Activated CD8-positive, alpha-beta memory T cell treated with anti-CD3 and anti-CD28 coated beads, Interleukin-2, amount 10 ng/mL, durations not matched to agents 7 days and 5 days (primary cell): ENCODE measurements at regions not wholly inside any gene's neighbourhood (a gene's known extent, or its start where the extent isn't known, plus 50 kb on each side); places are given as distances from the start of the nearest gene placed in this dataset.
"Not testable (repeated sequence)": the region's sequence is repeated elsewhere in the genome, so short reads cannot be mapped to it uniquely, and the experiment has no call there.

Experiments
- ATAC-seq: fragments of 150-1000 bp; cut with Tn5 transposase; one replicate; pipeline ENCODE4 v1.10.0; 2021; ENCODE audit warnings: moderate library complexity
- CTCF ChIA-PET: fragments of 350-600 bp; sonication (Branson Sonifier 250); formaldehyde crosslinking; loops from one replicate; lab custom pipeline; 2021; ENCODE audit warnings: antibody characterized with exemption; lab: Charles Lee
- DNase-seq: peaks from one replicate; pipeline ENCODE4 v3.0.0-alpha.2; 2020
- H3K27ac Mint-ChIP-seq: one replicate; pipeline ENCODE4 v1.8.0; 2021; ENCODE audit warnings: mild to moderate bottlenecking, mixed read lengths
- H3K27me3 Mint-ChIP-seq: one replicate; pipeline ENCODE4 v1.8.0; 2021; ENCODE audit warnings: mixed read lengths
- H3K36me3 Mint-ChIP-seq: one replicate; pipeline ENCODE4 v1.8.0; 2021; ENCODE audit warnings: mild to moderate bottlenecking, mixed read lengths
- H3K4me1 Mint-ChIP-seq: one replicate; pipeline ENCODE4 v1.8.0; 2021; ENCODE audit warnings: mixed read lengths
- H3K4me3 Mint-ChIP-seq: one replicate; pipeline ENCODE4 v1.8.0; 2021; ENCODE audit warnings: mild to moderate bottlenecking, moderate library complexity, mixed read lengths
- H3K9me3 Mint-ChIP-seq: one replicate; pipeline ENCODE4 v1.8.0; 2022; ENCODE audit warnings: low read depth, mixed read lengths

DNA sequence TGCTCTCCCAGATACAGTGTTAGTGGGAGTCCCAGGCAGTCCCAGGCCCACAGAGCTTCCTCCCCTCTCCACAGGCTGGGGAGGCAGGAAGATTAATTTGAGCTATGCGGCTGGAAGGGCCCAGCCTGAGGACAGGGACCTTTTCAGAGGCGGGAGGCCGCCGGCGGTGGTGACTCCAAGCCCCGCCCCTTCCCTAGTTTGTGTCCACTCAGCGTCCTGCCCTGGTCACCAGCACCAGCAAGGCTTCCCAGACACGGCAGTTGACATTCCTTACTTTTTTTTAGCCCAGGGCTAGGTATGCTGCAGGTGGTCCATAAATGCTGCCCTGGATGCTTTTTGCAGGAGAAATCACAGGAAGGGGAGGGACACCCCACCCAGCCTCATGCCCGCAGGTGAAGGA, 67.7 kb upstream of the LRPAP1 start:
- CTCF ChIA-PET: no interaction called here
- DNase-seq (no peak), ATAC-seq (no peak)
- Mint-ChIP-seq H3K4me1 (no peaks in the 10 kb centered on the region), H3K9me3 (no peaks in the 10 kb centered on the region), H3K27me3 (no peaks in the 10 kb centered on the region), H3K4me3 (no peak overlapping the region), H3K27ac (no peak overlapping the region), H3K36me3 (no peaks in the 10 kb centered on the region)

DNA sequence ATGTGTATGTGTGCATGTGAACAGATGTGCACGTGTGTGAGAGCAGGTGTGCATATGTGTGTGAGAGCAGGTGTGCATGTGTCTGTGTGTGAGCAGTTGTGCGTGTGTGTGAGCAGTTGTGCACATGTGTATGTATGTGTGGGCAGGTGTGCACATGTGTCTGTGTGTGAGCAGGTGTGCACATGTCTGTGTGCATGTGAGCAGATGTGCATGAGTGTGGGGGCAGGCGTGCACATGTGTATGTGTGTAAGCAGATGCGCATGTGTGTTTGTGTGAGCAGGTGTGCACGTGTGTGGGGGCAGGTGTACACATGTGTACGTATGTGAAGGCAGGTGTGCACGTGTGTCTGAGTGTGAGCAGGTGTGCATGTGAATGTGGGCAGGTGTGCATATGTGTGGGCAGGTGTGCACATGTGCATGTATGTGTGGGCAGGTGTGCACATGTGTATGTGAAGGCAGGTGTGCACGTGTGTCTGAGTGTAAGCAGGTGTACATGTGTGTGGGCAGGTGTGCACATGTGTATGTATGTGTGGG, 66.5 kb upstream of the LRPAP1 start:
- no peaks in the 10 kb centered on the region for H3K36me3 Mint-ChIP-seq
- H3K27ac Mint-ChIP-seq: no peak overlapping the region
- DNase-seq: no peak
- peaks cover under 1% of the 10 kb centered on the region for H3K27me3 Mint-ChIP-seq
- CTCF ChIA-PET: no interaction called here
- ATAC-seq: no peak
- H3K4me3 Mint-ChIP-seq: no peak overlapping the region
- H3K4me1 Mint-ChIP-seq: no peaks in the 10 kb centered on the region
- no peaks in the 10 kb centered on the region for H3K9me3 Mint-ChIP-seq

GRCh38 chr4:3597896-3598505, 65.8 kb upstream of the LRPAP1 start:
- H3K27ac Mint-ChIP-seq, H3K4me1 Mint-ChIP-seq, H3K4me3 Mint-ChIP-seq, H3K9me3 Mint-ChIP-seq, H3K27me3 Mint-ChIP-seq, ATAC-seq, CTCF ChIA-PET, H3K36me3 Mint-ChIP-seq, DNase-seq: not testable (repeated sequence)

- H3K27ac Mint-ChIP-seq, ATAC-seq, H3K4me3 Mint-ChIP-seq, H3K36me3 Mint-ChIP-seq, H3K27me3 Mint-ChIP-seq, DNase-seq, CTCF ChIA-PET, H3K9me3 Mint-ChIP-seq, H3K4me1 Mint-ChIP-seq: not testable (repeated sequence)
Observed at GRCh38 chr4:3596957-3597733, 64.9 kb upstream of the LRPAP1 start.

GRCh38 chr4:3595627-3596291, 63.5 kb upstream of the LRPAP1 start:
- CTCF ChIA-PET, H3K4me1 Mint-ChIP-seq, H3K36me3 Mint-ChIP-seq, H3K27ac Mint-ChIP-seq, H3K9me3 Mint-ChIP-seq, H3K4me3 Mint-ChIP-seq, H3K27me3 Mint-ChIP-seq, ATAC-seq, DNase-seq: not testable (repeated sequence)

GRCh38 chr4:3594751-3595150, 62.5 kb upstream of the LRPAP1 start:
- H3K36me3 Mint-ChIP-seq, DNase-seq, H3K4me1 Mint-ChIP-seq, H3K27ac Mint-ChIP-seq, ATAC-seq, H3K27me3 Mint-ChIP-seq, CTCF ChIA-PET, H3K9me3 Mint-ChIP-seq, H3K4me3 Mint-ChIP-seq: not testable (repeated sequence)

DNA sequence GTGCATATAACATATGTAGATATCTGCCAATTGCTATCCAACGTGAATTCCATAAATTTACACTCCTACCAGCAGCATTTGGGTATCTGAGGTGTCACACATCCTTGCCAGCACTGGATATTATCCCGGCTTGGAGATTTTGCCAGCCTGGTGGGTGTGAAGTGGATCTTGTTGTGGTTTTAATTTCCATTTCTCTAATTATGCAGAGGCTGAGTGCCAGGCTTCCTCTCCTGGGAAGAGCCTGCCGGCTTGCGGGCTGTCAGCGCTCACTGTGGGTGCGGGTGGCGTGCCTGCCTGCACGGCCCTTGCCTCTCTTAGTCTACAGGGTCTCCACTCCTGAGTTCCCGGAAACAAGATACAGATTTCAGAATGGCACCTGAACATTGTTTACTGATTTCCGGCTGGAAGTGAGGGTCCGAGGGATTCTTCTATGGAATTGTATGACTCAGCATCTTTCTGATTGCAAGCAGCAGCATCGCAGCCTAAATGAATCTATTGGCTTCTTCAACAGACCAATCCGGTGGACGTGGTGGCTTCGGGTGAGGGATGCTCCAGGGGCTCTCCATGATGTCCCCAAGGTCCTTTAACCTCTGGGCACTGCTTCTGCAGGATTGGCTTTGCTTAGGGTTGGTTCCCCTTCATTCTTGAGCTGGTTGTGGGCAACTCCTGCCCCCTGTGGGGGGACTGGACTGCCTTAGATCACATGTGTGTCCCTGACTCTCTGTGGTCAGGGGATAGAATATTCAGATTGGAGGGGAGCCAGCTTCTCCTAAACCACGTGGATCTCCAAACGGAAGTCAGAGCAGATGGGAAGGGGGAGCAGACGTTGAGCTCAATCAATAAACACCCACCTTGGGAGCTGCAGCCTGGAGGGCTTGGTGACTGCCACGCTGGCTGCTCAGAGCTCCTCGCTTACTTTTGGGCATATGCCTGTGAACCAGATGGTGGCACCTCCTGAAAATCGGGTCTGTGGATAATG, 58.0 kb upstream of the LRPAP1 start:
- H3K27ac Mint-ChIP-seq, CTCF ChIA-PET, H3K4me1 Mint-ChIP-seq, H3K36me3 Mint-ChIP-seq, DNase-seq, ATAC-seq, H3K9me3 Mint-ChIP-seq, H3K4me3 Mint-ChIP-seq, H3K27me3 Mint-ChIP-seq: not testable (repeated sequence)

DNA sequence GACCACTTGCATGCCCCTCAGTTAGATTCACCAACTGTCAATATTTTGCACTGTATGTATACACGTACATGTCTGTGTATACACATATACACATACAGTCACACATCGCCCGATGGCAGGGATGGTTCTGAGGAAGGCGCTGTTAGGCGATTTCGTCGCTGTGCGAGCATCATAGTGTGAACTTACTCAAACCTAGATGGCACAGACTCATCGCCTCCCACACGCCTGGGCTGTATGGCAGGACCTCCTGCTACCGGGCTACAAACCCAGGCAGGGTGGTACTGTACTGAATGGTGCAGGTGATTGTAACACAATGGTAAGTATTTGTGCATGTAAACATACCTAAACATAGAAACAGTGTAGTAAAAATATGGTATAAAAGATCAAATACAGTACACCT, 57.2 kb upstream of the LRPAP1 start:
- H3K27ac Mint-ChIP-seq, ATAC-seq, DNase-seq, H3K4me3 Mint-ChIP-seq, H3K4me1 Mint-ChIP-seq, H3K27me3 Mint-ChIP-seq, H3K36me3 Mint-ChIP-seq, H3K9me3 Mint-ChIP-seq, CTCF ChIA-PET: not testable (repeated sequence)

DNA sequence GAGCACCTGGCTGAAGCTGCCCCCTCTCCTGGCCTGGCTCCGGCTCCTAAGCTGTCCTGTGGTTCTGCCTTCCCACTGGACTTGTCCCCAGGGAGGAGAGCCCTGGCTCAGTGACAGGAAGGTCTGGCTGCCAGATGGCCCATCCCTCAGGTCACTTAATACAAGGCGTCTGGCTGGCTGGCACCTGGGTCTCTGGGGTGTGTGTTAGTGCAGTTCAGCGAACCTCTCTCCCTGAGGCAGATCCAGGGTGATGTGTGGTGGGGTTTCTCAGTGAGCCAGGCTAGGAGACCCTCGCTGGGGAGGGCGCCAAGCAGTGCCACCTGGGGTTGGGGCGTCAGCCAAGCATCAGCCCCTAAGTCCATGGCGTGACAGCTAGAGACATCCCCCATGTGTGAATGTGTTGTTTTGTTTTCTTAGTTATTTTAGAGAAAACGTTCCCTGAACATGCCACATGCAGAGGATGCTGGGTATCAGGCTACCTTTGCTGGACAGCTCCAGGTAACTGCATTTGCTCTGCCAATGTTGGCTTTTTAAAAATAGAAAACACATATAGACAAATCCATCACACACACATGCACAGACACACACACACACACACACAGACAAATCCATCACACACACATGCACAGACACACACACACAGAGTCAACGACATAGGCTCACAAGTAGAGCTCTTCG, 56.4 kb upstream of the LRPAP1 start:
- H3K27me3 Mint-ChIP-seq, DNase-seq, H3K36me3 Mint-ChIP-seq, H3K9me3 Mint-ChIP-seq, H3K27ac Mint-ChIP-seq, H3K4me3 Mint-ChIP-seq, CTCF ChIA-PET, ATAC-seq, H3K4me1 Mint-ChIP-seq: not testable (repeated sequence)

DNA sequence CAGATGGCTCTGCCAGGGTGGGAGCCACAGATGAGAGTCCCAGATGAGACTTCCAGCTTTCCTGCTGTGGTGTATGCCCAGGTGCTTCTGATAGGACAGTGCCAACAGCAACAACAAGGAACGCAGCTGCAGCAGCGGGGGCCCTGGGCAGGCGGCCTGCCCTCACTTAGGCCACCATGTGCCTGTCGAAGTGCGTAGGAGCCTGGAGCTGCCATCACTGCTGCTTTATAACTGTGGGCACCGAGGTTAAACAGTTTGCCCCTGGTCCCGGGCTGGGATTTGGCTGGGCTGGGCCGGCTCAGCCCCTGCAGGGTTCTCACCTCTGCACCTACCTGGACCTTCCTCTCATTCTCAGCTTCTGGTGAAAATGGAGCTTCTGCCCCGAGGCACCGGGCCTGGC, 54.4 kb upstream of the LRPAP1 start:
- H3K4me3 Mint-ChIP-seq, H3K27me3 Mint-ChIP-seq, CTCF ChIA-PET, ATAC-seq, H3K27ac Mint-ChIP-seq, DNase-seq, H3K36me3 Mint-ChIP-seq, H3K4me1 Mint-ChIP-seq, H3K9me3 Mint-ChIP-seq: not testable (repeated sequence)

- ATAC-seq, H3K27ac Mint-ChIP-seq, H3K4me1 Mint-ChIP-seq, H3K4me3 Mint-ChIP-seq, DNase-seq, H3K27me3 Mint-ChIP-seq, H3K36me3 Mint-ChIP-seq, CTCF ChIA-PET, H3K9me3 Mint-ChIP-seq: not testable (repeated sequence)
Observed at GRCh38 chr4:3585567-3585966, 53.3 kb upstream of the LRPAP1 start.

GRCh38 chr4:3582091-3582475, 49.9 kb upstream of the LRPAP1 start:
- Mint-ChIP-seq H3K9me3 (peaks cover 2% of the 10 kb centered on the region), H3K4me1 (peaks cover 2% of the 10 kb centered on the region), H3K27ac (no peak overlapping the region), H3K27me3 (peaks cover 6% of the 10 kb centered on the region), H3K4me3 (no peak overlapping the region), H3K36me3 (no peaks in the 10 kb centered on the region)
- ATAC-seq (no peak), DNase-seq (no peak)
- CTCF ChIA-PET: no interaction called here
